ENCODE measurements at regions not wholly inside any gene's neighbourhood (a gene's known extent, or its start where the extent isn't known, plus 50 kb on each side); places are given as distances from the start of the nearest gene placed in this dataset.
"Not testable (repeated sequence)": the region's sequence is repeated elsewhere in the genome, so short reads cannot be mapped to it uniquely, and the experiment has no call there.

DNA sequence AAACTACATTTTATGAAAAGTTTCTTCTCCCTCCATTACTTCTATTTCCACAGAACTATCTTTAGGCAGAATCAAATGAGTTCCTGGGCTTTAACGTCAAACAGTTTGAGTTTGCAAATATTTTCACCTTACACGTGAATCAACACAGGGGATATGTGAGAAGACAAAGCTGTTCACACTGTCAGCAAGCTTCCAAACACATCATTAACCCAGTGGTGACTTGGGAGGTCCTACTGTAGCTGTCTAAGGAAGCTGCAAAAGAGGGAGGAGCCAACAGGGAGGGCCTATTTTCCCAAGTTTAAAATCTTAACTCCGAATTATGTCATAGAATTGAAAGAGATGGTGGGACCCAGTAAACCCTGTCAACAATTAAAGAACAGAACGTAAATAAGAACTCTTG is 337.8 kb upstream of the DNAJC19 start:
- H3K4me1 ChIP-seq, result no peaks in the 10 kb centered on the region
- H3K27ac ChIP-seq, result no peak overlapping the region
- DNase-seq (no peak), ATAC-seq (no peak), FAIRE-seq (no peak)
- no peaks in the 10 kb centered on the region for H3K27me3 ChIP-seq
- 37 to 42% methylated on average over 4 of the region's 4 CpGs for WGBS, 2 donors
- no peaks in the 10 kb centered on the region for H3K36me3 ChIP-seq
- no peaks in the 10 kb centered on the region for H3K9me3 ChIP-seq
- intact Hi-C loops (cut with DNase I), result no loop called here
- no peak overlapping the region for H3K4me3 ChIP-seq
- TF ChIP-seq, protein P1, sequence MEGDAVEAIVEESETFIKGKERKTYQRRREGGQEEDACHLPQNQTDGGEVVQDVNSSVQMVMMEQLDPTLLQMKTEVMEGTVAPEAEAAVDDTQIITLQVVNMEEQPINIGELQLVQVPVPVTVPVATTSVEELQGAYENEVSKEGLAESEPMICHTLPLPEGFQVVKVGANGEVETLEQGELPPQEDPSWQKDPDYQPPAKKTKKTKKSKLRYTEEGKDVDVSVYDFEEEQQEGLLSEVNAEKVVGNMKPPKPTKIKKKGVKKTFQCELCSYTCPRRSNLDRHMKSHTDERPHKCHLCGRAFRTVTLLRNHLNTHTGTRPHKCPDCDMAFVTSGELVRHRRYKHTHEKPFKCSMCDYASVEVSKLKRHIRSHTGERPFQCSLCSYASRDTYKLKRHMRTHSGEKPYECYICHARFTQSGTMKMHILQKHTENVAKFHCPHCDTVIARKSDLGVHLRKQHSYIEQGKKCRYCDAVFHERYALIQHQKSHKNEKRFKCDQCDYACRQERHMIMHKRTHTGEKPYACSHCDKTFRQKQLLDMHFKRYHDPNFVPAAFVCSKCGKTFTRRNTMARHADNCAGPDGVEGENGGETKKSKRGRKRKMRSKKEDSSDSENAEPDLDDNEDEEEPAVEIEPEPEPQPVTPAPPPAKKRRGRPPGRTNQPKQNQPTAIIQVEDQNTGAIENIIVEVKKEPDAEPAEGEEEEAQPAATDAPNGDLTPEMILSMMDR (IDR thresholded peaks at IDR 0.05), result no peak

DNA sequence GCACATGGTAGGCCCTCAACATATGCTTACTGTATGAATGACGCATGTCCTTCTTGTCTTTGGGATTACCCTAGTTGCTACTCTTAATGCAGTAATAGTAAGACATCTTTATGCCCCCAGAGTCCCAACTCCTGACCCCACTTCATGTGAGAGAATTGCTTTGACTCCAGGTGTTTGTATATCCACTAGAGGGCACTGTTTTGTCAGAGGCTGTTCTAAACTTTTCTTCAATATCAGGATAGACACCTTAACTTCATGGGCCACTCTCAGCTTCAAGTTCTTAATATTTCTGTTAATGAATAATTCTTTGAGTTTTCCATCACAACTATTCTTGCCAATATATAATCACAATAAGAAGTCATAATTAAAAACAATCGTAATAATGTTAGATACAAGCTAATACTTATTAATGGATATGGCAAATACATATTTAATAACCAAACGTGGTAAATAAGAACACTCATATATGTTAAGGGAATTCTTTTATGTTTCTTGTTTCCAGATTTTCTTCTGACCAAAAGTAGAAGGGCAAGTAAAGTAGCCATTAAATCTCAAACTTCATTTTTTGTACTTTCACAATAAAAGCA is 337.2 kb upstream of the DNAJC19 start:
- TF ChIP-seq, protein P1 (IDR thresholded peaks at IDR 0.05), result peak; percentile 16 to 60 (median 40)
- WGBS, 2 donors, result 34 to 54% methylated on average over 3 of the region's 3 CpGs
- H3K27me3 ChIP-seq, result no peaks in the 10 kb centered on the region
- DNase-seq (no peak), FAIRE-seq (no peak), ATAC-seq (peak in 2 of 4 donors; percentile 51 to 58)
- H3K4me3 ChIP-seq, result no peak overlapping the region
- no peak overlapping the region for H3K27ac ChIP-seq
- H3K4me1 ChIP-seq, result no peaks in the 10 kb centered on the region
- no peaks in the 10 kb centered on the region for H3K36me3 ChIP-seq
- no peaks in the 10 kb centered on the region for H3K9me3 ChIP-seq
- intact Hi-C loops (cut with DNase I), result no loop called here

DNA sequence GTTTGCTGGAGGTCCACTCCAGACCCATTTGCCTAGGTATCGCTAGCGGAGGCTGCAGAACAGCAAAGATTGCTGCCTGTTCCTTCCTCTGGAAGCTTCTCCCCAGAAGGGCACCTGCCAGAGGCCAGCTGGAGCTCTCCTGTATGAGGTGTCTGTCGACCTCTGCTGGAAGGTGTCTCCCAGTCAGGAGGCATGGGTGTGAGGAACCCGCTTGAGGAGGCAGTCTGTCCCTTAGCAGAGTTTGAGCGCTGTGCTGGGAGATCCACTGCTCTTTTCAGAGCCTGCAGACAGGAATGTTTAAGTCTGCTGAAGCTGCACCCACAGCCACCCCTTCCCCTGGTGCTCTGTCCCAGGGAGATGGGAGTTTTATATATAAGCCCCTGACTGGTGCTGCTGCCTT is 335.0 kb upstream of the DNAJC19 start:
- H3K27me3 ChIP-seq; FAIRE-seq; ATAC-seq; H3K27ac ChIP-seq; H3K9me3 ChIP-seq; intact Hi-C loops (cut with DNase I); H3K4me3 ChIP-seq; H3K36me3 ChIP-seq; H3K4me1 ChIP-seq: not testable (repeated sequence)
- WGBS, 2 donors, result 77 to 78% methylated on average over 5 of the region's 5 CpGs
- DNase-seq, result peak in 1 of 6 donors; percentile 30

DNA sequence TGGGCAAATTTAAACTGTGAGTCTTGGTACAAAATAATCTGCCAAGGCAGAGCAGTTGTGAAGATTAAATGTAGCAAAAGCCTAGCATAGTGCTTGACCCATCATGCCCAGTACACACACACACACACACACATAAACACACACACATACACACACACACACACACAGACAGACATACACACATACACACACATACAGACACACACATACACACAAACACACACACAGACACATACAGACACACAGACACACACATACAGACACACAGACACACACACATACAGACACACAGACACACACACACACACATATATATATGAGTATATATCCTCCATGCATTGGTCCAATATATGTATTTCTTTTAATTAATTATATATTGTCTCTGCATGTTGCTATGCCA is 328.8 kb upstream of the DNAJC19 start:
- Histone ChIP-seq H3K4me1 (no peaks in the 10 kb centered on the region), H3K27ac (no peak overlapping the region), H3K36me3 (no peaks in the 10 kb centered on the region), H3K9me3 (no peaks in the 10 kb centered on the region), H3K27me3 (no peaks in the 10 kb centered on the region), H3K4me3 (no peak overlapping the region)
- intact Hi-C loops (cut with DNase I), result no loop called here
- FAIRE-seq, result no peak
- TF ChIP-seq, protein P1 (IDR thresholded peaks at IDR 0.05), result no peak
- no peak for ATAC-seq
- DNase-seq, result no peak

DNA sequence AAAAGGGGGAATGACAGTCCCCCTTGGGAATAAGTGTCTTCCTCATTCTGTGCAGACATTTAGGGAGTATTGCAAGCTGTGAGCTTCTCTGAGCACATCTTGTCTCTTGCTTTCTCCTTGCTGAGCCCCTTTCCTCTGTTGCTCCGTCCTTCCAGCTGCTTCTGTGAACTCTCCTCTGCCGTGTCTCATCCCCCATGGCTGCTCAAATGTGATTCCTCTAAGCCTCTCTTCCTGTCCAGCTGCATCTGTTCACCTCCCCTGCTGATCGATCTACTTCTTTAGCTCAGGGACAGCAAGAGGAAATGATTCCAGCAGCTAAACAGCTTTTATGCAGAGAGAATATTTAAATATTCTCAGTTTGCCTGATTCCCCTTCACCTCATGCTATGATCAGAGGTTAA is 328.0 kb upstream of the DNAJC19 start:
- ATAC-seq, result no peak
- no peak for DNase-seq
- Histone ChIP-seq H3K9me3 (no peaks in the 10 kb centered on the region), H3K27ac (no peak overlapping the region), H3K4me3 (no peak overlapping the region), H3K27me3 (no peaks in the 10 kb centered on the region), H3K4me1 (no peaks in the 10 kb centered on the region), H3K36me3 (no peaks in the 10 kb centered on the region)
- intact Hi-C loops (cut with DNase I), result no loop called here
- TF ChIP-seq, protein P1 (IDR thresholded peaks at IDR 0.05), result no peak
- FAIRE-seq, result no peak
- WGBS, 2 donors, result 35 to 42% methylated on average over 3 of the region's 3 CpGs
